ENCODE measurements at regions not wholly inside any gene's neighbourhood (a gene's known extent, or its start where the extent isn't known, plus 50 kb on each side); places are given as distances from the start of the nearest gene placed in this dataset.

DNA sequence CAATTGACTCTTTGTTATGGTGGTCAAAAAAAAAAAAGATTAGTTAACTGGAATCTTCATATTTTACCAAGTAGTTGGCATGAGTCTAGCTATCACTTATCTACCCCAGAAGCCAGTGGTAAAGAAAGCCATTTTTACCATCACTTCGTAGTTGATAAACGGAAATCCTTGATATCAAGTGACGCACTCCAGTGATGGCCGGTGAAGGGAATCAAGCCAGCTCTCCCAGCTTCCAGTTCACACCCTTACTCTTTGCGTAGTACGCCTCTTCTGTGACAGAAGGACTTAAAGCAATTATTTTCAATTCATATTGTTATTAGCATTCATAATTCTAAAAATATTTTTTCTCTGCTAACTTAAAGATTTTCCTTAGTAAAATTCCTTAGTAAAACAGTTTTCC, 447.9 kb downstream of the GPATCH2 start:
- Histone ChIP-seq H3K4me1 (ENCODE audit: control insufficient read depth, insufficient read depth, low read length, poor library complexity, severe bottlenecking) (no peaks in the 10 kb centered on the region), H3K4me3 (ENCODE audit: extremely low read depth, insufficient read depth, low read length, poor library complexity, severe bottlenecking) (no peak overlapping the region), H3K36me3 (ENCODE audit: control insufficient read depth, insufficient read depth, low read length) (no peaks in the 10 kb centered on the region), H3K27ac (ENCODE audit: low read depth, low read length, severe bottlenecking) (no peak overlapping the region), H3K9me3 (ENCODE audit: control insufficient read depth, low read length) (no peaks in the 10 kb centered on the region)
- WGBS, 2 experiments (ENCODE audit: insufficient coverage in 2 of 2), result 93 to 98% methylated on average over 4 of the region's 6 CpGs

DNA sequence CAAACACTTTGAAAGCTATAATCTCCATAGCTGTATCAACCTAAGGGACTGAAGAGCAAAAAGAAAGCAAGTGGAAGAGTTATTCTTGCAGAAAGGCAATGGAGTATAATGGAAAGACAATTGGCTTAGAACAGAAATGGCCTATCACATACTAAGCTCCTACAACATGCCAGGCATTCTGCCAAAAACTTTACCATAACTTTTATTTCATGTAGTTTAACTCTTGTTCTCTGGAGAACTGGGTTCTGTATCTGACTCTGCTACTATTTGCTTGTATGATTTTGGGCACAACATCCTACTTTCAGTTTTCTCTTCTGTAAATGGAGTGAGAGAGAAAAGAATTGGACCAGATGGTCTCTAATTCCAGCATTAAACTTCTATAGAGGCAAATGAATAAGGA, 449.1 kb downstream of the GPATCH2 start:
- Histone ChIP-seq H3K4me1 (ENCODE audit: control insufficient read depth, insufficient read depth, low read length, poor library complexity, severe bottlenecking) (no peaks in the 10 kb centered on the region), H3K9me3 (ENCODE audit: control insufficient read depth, low read length) (no peaks in the 10 kb centered on the region), H3K27ac (ENCODE audit: low read depth, low read length, severe bottlenecking) (no peak overlapping the region), H3K4me3 (ENCODE audit: extremely low read depth, insufficient read depth, low read length, poor library complexity, severe bottlenecking) (no peak overlapping the region), H3K36me3 (ENCODE audit: control insufficient read depth, insufficient read depth, low read length) (no peaks in the 10 kb centered on the region)

DNA sequence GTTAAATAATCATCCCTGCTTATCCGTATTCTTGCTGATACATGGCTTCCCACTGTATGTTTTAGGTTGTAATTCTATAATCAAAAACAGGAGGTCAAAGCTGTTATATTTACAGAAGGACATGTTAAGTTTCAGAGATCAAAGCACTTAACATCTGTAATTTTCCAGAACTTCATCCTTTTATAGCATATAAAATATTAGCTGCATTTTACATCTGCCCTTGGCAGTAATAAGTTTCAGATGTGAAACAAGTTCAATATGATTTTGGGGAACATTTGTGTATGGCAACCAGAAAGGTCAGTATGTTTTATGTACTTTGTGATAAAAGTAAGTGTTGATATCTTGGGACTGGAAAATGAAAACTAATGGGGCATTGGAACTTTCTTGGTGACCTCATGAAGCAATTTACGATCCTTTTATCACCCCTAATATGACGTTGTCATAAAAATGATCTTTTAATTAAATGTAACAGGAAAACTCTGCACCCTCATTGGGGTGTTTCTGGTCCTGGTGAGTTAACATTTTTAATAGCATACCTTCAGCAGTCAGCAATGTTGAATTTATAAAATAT, 449.6 kb downstream of the GPATCH2 start:
- no peaks in the 10 kb centered on the region for H3K9me3 ChIP-seq (ENCODE audit: control insufficient read depth, low read length)
- H3K4me1 ChIP-seq (ENCODE audit: control insufficient read depth, insufficient read depth, low read length, poor library complexity, severe bottlenecking), result no peaks in the 10 kb centered on the region
- no CpG with 5 or more reads among the region's 3 CpGs for WGBS, 2 experiments (ENCODE audit: insufficient coverage in 2 of 2)
- H3K27ac ChIP-seq (ENCODE audit: low read depth, low read length, severe bottlenecking), result no peak overlapping the region
- no peak overlapping the region for H3K4me3 ChIP-seq (ENCODE audit: extremely low read depth, insufficient read depth, low read length, poor library complexity, severe bottlenecking)
- H3K36me3 ChIP-seq (ENCODE audit: control insufficient read depth, insufficient read depth, low read length), result no peaks in the 10 kb centered on the region

DNA sequence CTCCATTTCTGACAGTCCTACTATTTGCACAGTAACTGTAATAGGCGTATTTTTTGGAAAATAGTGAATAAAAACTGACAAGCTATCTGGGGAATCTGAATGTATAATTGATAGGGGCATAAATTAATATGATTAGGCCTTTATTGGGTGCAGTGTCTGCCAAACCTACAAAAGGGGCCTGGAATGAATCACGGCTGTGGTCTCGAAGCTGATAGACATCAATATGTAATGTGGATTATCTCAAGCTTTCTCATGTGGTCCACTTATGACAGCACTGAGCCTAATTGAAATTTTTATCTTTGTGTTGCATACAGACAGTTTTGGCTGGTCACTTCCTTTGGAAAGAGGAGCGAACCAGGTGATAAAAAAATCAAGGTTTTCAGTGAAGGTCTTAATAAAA, 450.4 kb downstream of the GPATCH2 start:
- no peak overlapping the region for H3K27ac ChIP-seq (ENCODE audit: low read depth, low read length, severe bottlenecking)
- no peaks in the 10 kb centered on the region for H3K4me1 ChIP-seq (ENCODE audit: control insufficient read depth, insufficient read depth, low read length, poor library complexity, severe bottlenecking)
- no peaks in the 10 kb centered on the region for H3K36me3 ChIP-seq (ENCODE audit: control insufficient read depth, insufficient read depth, low read length)
- no peaks in the 10 kb centered on the region for H3K9me3 ChIP-seq (ENCODE audit: control insufficient read depth, low read length)
- no peak overlapping the region for H3K4me3 ChIP-seq (ENCODE audit: extremely low read depth, insufficient read depth, low read length, poor library complexity, severe bottlenecking)
- WGBS, 2 experiments (ENCODE audit: insufficient coverage in 2 of 2), result 87 to 100% methylated on average over 1 to 3 of the region's 4 CpGs

DNA sequence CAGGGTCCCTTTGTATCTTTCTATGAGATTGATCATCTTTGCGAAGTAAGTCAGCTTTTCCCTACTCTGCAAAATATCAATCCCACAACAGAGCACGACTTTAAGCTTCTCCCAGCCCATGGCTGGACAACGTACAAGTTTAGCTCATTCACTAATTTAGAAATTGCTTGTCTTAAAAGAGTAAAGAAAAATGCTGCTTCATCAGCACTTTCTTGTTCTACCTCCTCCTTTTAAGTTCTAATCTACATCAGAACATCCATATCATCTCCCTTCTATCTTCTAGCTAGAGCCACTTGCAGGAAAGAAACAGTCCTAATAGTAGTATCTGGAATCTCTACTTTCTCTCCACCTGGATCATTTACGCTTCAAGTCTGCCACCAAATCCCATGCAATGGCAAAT, 441.2 kb upstream of the ESRRG start:
- WGBS, 2 experiments (ENCODE audit: insufficient coverage in 2 of 2), result 60% methylated on average over 1 of the region's 4 CpGs; no CpG with 5 or more reads in 1 of the 2 experiments
- no peaks in the 10 kb centered on the region for H3K36me3 ChIP-seq (ENCODE audit: control insufficient read depth, insufficient read depth, low read length)
- no peaks in the 10 kb centered on the region for H3K4me1 ChIP-seq (ENCODE audit: control insufficient read depth, insufficient read depth, low read length, poor library complexity, severe bottlenecking)
- no peak overlapping the region for H3K27ac ChIP-seq (ENCODE audit: low read depth, low read length, severe bottlenecking)
- no peaks in the 10 kb centered on the region for H3K9me3 ChIP-seq (ENCODE audit: control insufficient read depth, low read length)
- H3K4me3 ChIP-seq (ENCODE audit: extremely low read depth, insufficient read depth, low read length, poor library complexity, severe bottlenecking), result no peak overlapping the region

DNA sequence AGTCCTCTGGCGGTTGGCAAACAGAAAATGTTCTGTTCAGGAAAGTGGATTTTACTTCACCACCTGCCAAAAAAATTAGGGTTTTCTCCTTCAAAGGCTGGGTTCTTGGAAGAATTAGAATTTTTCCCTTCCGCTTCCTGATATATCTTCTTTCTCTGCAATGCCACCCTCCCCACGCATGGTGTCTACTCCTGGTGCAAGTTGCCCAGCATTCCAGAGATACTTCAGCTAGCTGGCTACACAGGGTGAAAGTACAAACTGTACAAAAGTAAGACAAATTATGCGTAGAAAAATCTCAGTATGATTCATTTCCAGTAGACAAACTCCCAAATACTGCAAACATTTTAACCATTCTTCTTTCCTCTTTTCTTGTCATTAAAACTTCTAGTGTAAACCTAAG, 430.1 kb upstream of the ESRRG start:
- WGBS, 2 experiments (ENCODE audit: insufficient coverage in 2 of 2), result 93 to 100% methylated on average over 1 to 3 of the region's 4 CpGs
- H3K9me3 ChIP-seq (ENCODE audit: control insufficient read depth, low read length), result no peaks in the 10 kb centered on the region
- H3K27ac ChIP-seq (ENCODE audit: low read depth, low read length, severe bottlenecking), result no peak overlapping the region
- H3K4me3 ChIP-seq (ENCODE audit: extremely low read depth, insufficient read depth, low read length, poor library complexity, severe bottlenecking), result no peak overlapping the region
- no peaks in the 10 kb centered on the region for H3K4me1 ChIP-seq (ENCODE audit: control insufficient read depth, insufficient read depth, low read length, poor library complexity, severe bottlenecking)
- H3K36me3 ChIP-seq (ENCODE audit: control insufficient read depth, insufficient read depth, low read length), result no peaks in the 10 kb centered on the region

DNA sequence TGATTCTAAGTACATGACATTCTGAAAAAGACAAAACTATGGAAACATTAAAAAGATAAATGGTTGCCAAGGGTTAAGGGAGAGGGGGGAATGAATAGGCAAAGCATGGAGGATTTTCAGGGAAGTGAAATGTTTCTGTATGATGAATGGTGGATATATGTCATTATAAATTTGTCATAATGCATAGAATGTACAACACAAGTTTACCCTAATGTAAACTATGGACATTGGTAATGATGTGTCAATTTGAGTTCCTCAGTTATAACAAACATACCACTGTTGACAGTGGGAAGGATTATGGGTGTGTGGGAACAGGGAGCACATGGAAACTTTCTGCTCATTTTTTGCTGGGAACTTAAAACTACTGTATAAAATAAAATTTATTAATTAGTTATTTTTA, 427.1 kb upstream of the ESRRG start:
- no peak overlapping the region for H3K4me3 ChIP-seq (ENCODE audit: extremely low read depth, insufficient read depth, low read length, poor library complexity, severe bottlenecking)
- H3K36me3 ChIP-seq (ENCODE audit: control insufficient read depth, insufficient read depth, low read length), result no peaks in the 10 kb centered on the region
- H3K27ac ChIP-seq (ENCODE audit: low read depth, low read length, severe bottlenecking), result no peak overlapping the region
- no peaks in the 10 kb centered on the region for H3K4me1 ChIP-seq (ENCODE audit: control insufficient read depth, insufficient read depth, low read length, poor library complexity, severe bottlenecking)
- H3K9me3 ChIP-seq (ENCODE audit: control insufficient read depth, low read length), result no peaks in the 10 kb centered on the region

DNA sequence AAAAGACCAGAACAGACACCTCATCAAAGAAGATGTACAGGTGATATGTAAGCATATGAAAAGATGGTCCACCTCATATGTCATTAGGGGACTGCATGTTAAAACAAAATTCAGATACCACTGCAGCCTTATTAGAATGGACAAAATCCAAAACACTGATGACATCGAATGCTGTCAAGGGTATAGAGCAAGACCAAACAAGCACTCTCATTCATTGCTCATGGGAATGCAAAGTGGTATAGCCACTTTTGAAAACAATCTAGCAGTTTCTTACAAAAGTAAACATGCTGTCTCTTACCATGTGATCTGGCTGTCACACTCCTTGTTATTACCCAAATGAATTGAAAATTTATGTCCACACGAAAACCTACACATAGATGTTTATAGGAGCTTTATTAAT, 426.6 kb upstream of the ESRRG start:
- 100% methylated on average over 1 of the region's 2 CpGs; no CpG with 5 or more reads in 1 of the 2 experiments for WGBS, 2 experiments (ENCODE audit: insufficient coverage in 2 of 2)
- Histone ChIP-seq H3K36me3 (ENCODE audit: control insufficient read depth, insufficient read depth, low read length) (no peaks in the 10 kb centered on the region), H3K9me3 (ENCODE audit: control insufficient read depth, low read length) (no peaks in the 10 kb centered on the region), H3K4me1 (ENCODE audit: control insufficient read depth, insufficient read depth, low read length, poor library complexity, severe bottlenecking) (no peaks in the 10 kb centered on the region), H3K4me3 (ENCODE audit: extremely low read depth, insufficient read depth, low read length, poor library complexity, severe bottlenecking) (no peak overlapping the region), H3K27ac (ENCODE audit: low read depth, low read length, severe bottlenecking) (no peak overlapping the region)

DNA sequence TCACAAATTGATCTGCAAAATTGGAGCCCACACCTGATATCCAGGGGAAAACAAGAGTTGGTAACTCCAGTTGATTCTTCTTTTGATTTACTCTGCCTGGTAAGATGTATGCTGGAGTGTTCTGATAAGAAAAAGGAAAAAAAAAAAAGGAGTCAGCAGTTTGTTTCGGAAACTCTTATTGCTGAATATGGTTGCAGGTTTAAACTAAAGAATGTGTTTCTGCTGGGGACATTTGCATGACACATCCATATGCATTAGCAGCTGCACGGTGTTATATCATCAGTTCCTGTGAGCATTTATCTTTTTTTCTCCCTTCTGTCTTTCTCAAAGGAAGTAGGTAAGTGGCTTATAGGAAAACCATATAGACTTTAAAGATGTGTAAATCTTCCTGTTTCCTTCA, 418.5 kb upstream of the ESRRG start:
- Histone ChIP-seq H3K4me1 (ENCODE audit: control insufficient read depth, insufficient read depth, low read length, poor library complexity, severe bottlenecking) (peaks cover 26% of the 10 kb centered on the region), H3K27ac (ENCODE audit: low read depth, low read length, severe bottlenecking) (no peak overlapping the region), H3K9me3 (ENCODE audit: control insufficient read depth, low read length) (no peaks in the 10 kb centered on the region), H3K36me3 (ENCODE audit: control insufficient read depth, insufficient read depth, low read length) (no peaks in the 10 kb centered on the region), H3K4me3 (ENCODE audit: extremely low read depth, insufficient read depth, low read length, poor library complexity, severe bottlenecking) (no peak overlapping the region)
- 80% methylated on average over 1 of the region's 2 CpGs; no CpG with 5 or more reads in 1 of the 2 experiments for WGBS, 2 experiments (ENCODE audit: insufficient coverage in 2 of 2)

DNA sequence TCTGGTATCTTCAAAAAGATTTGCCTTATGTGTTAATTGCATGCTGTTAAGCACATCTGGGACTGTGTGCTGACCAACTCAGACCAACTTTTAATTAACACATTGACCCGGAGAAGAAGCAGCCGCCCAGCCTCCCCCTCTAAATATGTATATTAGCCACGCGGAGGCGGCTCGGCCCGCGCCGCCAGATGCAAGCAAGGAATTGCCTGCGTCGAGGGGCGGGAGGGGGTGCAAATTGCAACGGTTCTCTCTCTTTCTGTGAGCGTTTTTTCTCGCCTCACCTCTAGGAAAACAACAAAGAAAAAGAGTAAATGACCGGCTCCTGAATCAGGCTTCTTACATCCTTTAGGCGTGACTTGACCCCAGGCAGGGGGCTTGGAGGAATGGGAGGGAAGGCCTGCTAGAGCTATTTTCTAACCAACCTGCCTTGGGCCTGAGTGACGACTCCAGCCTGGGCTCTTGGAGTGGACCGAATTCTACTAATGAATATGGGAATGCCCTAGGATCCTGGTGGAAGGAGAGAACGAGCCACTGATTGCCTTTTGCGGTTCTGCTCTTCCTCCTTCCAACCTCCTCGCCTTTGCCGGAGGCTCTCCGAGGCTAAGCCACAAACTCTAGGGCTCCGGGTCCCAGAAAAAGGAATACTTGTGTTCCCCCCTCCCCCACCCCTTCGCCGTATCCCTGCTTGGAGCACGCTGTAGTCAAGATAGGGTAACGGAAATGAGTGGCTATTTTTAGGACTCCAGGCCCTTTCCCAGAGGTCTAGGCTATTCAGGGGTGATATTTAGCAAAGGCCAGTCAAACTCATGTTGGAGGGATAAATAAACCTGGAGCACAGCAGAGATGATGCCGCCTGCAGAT, 417.0 kb upstream of the ESRRG start:
- WGBS, 2 experiments (ENCODE audit: insufficient coverage in 2 of 2), result 2% methylated on average over 10 to 22 of the region's 30 CpGs
- Histone ChIP-seq H3K36me3 (ENCODE audit: control insufficient read depth, insufficient read depth, low read length) (no peaks in the 10 kb centered on the region), H3K4me1 (ENCODE audit: control insufficient read depth, insufficient read depth, low read length, poor library complexity, severe bottlenecking) (peaks cover 34% of the 10 kb centered on the region), H3K4me3 (ENCODE audit: extremely low read depth, insufficient read depth, low read length, poor library complexity, severe bottlenecking) (peak overlapping the region; percentile 29), H3K9me3 (ENCODE audit: control insufficient read depth, low read length) (no peaks in the 10 kb centered on the region), H3K27ac (ENCODE audit: low read depth, low read length, severe bottlenecking) (peak overlapping the region; percentile 68)

DNA sequence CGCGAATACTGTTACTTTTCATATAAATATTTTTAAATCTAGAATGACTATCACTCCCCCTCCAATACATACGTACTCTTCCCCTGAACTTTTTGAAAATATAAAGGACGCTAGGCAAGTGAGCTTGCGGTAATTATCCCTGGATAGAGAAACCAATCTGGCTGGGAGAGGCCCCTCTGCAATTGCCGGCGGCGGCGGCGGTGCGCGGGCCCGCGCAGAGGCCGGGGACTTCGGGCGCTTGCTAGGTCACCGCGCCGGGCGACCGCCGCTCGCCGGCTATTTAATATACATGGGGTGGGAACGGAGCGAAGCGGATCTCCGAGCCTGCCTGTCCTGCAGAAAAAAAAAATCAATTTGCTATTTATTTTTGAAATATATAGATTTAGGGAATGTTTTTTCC, 416.3 kb upstream of the ESRRG start:
- no peaks in the 10 kb centered on the region for H3K9me3 ChIP-seq (ENCODE audit: control insufficient read depth, low read length)
- no peak overlapping the region for H3K27ac ChIP-seq (ENCODE audit: low read depth, low read length, severe bottlenecking)
- 0 to 2% methylated on average over 1 to 16 of the region's 29 CpGs for WGBS, 2 experiments (ENCODE audit: insufficient coverage in 2 of 2)
- peaks cover 38% of the 10 kb centered on the region for H3K4me1 ChIP-seq (ENCODE audit: control insufficient read depth, insufficient read depth, low read length, poor library complexity, severe bottlenecking)
- peak overlapping the region; percentile 29 for H3K4me3 ChIP-seq (ENCODE audit: extremely low read depth, insufficient read depth, low read length, poor library complexity, severe bottlenecking)
- no peaks in the 10 kb centered on the region for H3K36me3 ChIP-seq (ENCODE audit: control insufficient read depth, insufficient read depth, low read length)
